Esophagus squamous epithelium (tissue), 5 donors: ENCODE measurements at regions not wholly inside any gene's neighbourhood (a gene's known extent, or its start where the extent isn't known, plus 50 kb on each side); places are given as distances from the start of the nearest gene placed in this dataset.

ENCODE experiments used
- DNase-seq: peaks from one replicate; lab custom pipeline; 2025; lab: John Stamatoyannopoulos, UW
- H3K27ac ChIP-seq, 4 donors: fragments of 200-600 bp; sonication (generic); one replicate each; pipeline ENCODE4 v1.5.1; 2016 to 2019; ENCODE audit warnings: mild to moderate bottlenecking in 1 of 4
- H3K27me3 ChIP-seq, 4 donors: fragments of 200-600 bp; sonication (generic); 1 replicate in 3 of 4; 2 replicates in 1 of 4; pipeline versions ENCODE4 v1.5.1 to v1.6.0; 2017 to 2021; ENCODE audit warnings: antibody characterized with exemption in 1 of 4
- H3K36me3 ChIP-seq, 3 donors: fragments of 200-600 bp; sonication (generic); one replicate each; pipeline ENCODE4 v1.5.1; 2016 to 2019
- H3K4me1 ChIP-seq, 3 donors: fragments of 200-600 bp; sonication (generic); one replicate each; pipeline ENCODE4 v1.5.1; 2017 to 2019
- H3K4me3 ChIP-seq, 4 donors: fragments of 200-600 bp; sonication (generic); 1 replicate in 3 of 4; 2 replicates in 1 of 4; pipeline ENCODE4 v1.5.1; 2016 to 2019; ENCODE audit warnings: mild to moderate bottlenecking in 2 of 4, moderate library complexity in 1 of 4
- H3K9me3 ChIP-seq, 3 donors: fragments of 200-600 bp; sonication (generic); one replicate each; pipeline ENCODE4 v1.5.1; 2016 to 2019
- CTCF ChIP-seq, 6 experiments: fragments of 450-650 bp in 4 of 6; fragments of 200-600 bp in 2 of 6; sonication (generic) in 2 of 6; IDR thresholded peaks; one replicate each; pipeline ENCODE4 v1.5.1; 2016 to 2019; ENCODE audit warnings: antibody characterized with exemption in 6 of 6, mild to moderate bottlenecking in 4 of 6, moderate library complexity in 4 of 6
- POLR2A ChIP-seq, 4 donors: fragments of 450-650 bp; IDR thresholded peaks; one replicate each; pipeline ENCODE4 v1.6.1; 2017; ENCODE audit warnings: antibody characterized with exemption in 4 of 4, mild to moderate bottlenecking in 4 of 4, moderate library complexity in 3 of 4
- WGBS, 2 donors: methylation state at CpG; one replicate each; pipeline ENCODE4 v1.1.5; 2018; 5-methylcytosine and 5-hydroxymethylcytosine counted together
- intact Hi-C: fragments of 100-400 bp; cut with DNase I; formaldehyde crosslinking; loops from one replicate; pipeline ENCODE4 v1.15.0; 2022
- donor health status: DM: yes; HTN: yes; CAD: no.

- Histone ChIP-seq H3K36me3 (no peaks in the 10 kb centered on the region), H3K27ac (no peak overlapping the region), H3K27me3 (no peaks in the 10 kb centered on the region), H3K4me1 (no peaks in the 10 kb centered on the region), H3K9me3 (no peaks in the 10 kb centered on the region), H3K4me3 (no peak overlapping the region)
- DNase-seq = no peak
- TF ChIP-seq CTCF (IDR thresholded peaks at IDR 0.05) (no peak), POLR2A (IDR thresholded peaks at IDR 0.05) (no peak)
- WGBS, 2 donors = 61 to 83% methylated on average over 6 of the region's 6 CpGs
- intact Hi-C loops = no loop called here
Measured at GRCh38 chr11:103842191-103842590, 194.2 kb upstream of the DDI1 start.

GRCh38 chr11:103842795-103843194, 193.6 kb upstream of the DDI1 start:
- Histone ChIP-seq H3K36me3 (no peaks in the 10 kb centered on the region), H3K9me3 (no peaks in the 10 kb centered on the region), H3K4me3 (no peak overlapping the region), H3K4me1 (no peaks in the 10 kb centered on the region), H3K27ac (no peak overlapping the region), H3K27me3 (no peaks in the 10 kb centered on the region)
- no peak for DNase-seq
- WGBS, 2 donors = 65 to 68% methylated on average over 2 of the region's 2 CpGs
- TF ChIP-seq POLR2A (IDR thresholded peaks at IDR 0.05) (no peak), CTCF (IDR thresholded peaks at IDR 0.05) (no peak)
- intact Hi-C loops = no loop called here

GRCh38 chr11:103844327-103845215, 191.9 kb upstream of the DDI1 start:
- no peaks in the 10 kb centered on the region for H3K9me3 ChIP-seq
- no peaks in the 10 kb centered on the region for H3K27me3 ChIP-seq
- WGBS, 2 donors = 75 to 76% methylated on average over 6 to 7 of the region's 7 CpGs
- intact Hi-C loops = no loop called here
- no peak for DNase-seq
- no peaks in the 10 kb centered on the region for H3K36me3 ChIP-seq
- no peak overlapping the region for H3K4me3 ChIP-seq
- TF ChIP-seq CTCF (IDR thresholded peaks at IDR 0.05) (no peak), POLR2A (IDR thresholded peaks at IDR 0.05) (no peak)
- no peak overlapping the region for H3K27ac ChIP-seq
- peaks cover 0 to 6% (median 0%) of the 10 kb centered on the region in 3 donors for H3K4me1 ChIP-seq

- H3K27me3 ChIP-seq = no peaks in the 10 kb centered on the region
- no peak overlapping the region for H3K27ac ChIP-seq
- no peak for DNase-seq
- intact Hi-C loops = no loop called here
- peaks cover 0 to 12% (median 0%) of the 10 kb centered on the region in 3 donors for H3K4me1 ChIP-seq
- H3K9me3 ChIP-seq = no peaks in the 10 kb centered on the region
- no peak overlapping the region for H3K4me3 ChIP-seq
- TF ChIP-seq POLR2A (IDR thresholded peaks at IDR 0.05) (no peak), CTCF (IDR thresholded peaks at IDR 0.05) (no peak)
- no peaks in the 10 kb centered on the region for H3K36me3 ChIP-seq
- WGBS, 2 donors = 72 to 79% methylated on average over 1 of the region's 1 CpG
Measured at GRCh38 chr11:103845331-103845730, 191.1 kb upstream of the DDI1 start.

GRCh38 chr11:103848686-103849085, 187.8 kb upstream of the DDI1 start:
- H3K4me1 ChIP-seq = peaks cover 0 to 28% (median 0%) of the 10 kb centered on the region in 3 donors
- H3K27me3 ChIP-seq = no peaks in the 10 kb centered on the region
- no peak overlapping the region for H3K27ac ChIP-seq
- no peaks in the 10 kb centered on the region for H3K36me3 ChIP-seq
- no peaks in the 10 kb centered on the region for H3K9me3 ChIP-seq
- intact Hi-C loops = no loop called here
- 84 to 90% methylated on average over 5 of the region's 5 CpGs for WGBS, 2 donors
- no peak for DNase-seq
- no peak overlapping the region for H3K4me3 ChIP-seq
- no peak for TF ChIP-seq POLR2A (IDR thresholded peaks at IDR 0.05)
- TF ChIP-seq CTCF (IDR thresholded peaks at IDR 0.05) = no peak
